HG02981 (cell line): ENCODE measurements at regions not wholly inside any gene's neighbourhood (a gene's known extent, or its start where the extent isn't known, plus 50 kb on each side); places are given as distances from the start of the nearest gene placed in this dataset.

Experiments used
- ATAC-seq: cut with Tn5 transposase; IDR thresholded peaks from one replicate; pipeline ENCODE4 v1.9.1; 2021; ENCODE audit warnings: mild to moderate bottlenecking, moderate library complexity; ENCODE audit not compliant: unreplicated experiment

DNA sequence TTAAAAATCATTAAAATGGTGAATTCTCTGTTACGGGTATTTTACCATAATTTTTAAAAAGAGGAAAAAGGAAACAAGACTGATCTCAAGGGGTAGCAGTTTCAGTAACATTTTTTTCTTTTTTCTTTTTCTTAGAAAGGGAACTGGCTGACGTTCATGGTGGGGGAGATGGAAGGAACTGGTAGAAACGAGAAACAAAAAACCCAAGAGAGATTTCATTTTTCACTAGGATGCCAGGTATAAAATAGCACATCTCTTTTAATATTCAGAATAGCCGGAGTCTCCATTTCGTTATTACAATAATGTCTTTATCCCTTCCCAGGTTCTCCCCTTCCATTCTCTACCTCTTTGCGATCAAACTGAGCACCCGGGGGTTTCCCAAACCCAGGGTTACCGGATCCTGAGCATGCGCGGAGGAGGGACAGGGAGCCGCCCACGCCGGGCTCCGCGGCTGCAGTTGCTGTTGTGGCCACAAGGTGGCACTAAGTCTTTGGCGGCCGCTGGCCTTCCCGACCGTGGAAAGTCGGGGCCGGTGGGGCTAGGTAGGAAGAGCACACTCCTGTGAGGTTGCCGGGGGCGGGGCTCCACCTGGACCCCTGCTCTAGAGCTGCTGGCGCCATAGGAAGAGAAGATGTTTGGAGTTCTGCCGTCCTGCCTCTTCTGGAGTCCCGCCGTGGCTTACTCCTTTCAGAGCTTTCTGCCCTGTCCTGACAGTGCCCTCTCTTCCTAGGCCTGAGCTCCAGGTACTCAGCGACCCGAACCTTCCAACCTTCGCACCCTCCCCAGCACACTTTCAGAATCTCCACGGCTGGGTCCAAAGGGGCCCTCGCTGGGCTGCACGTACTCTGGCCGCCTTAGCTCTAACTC lies 146.8 kb downstream of the SH3BGRL2 start:
- peak; percentile 82 for ATAC-seq

DNA sequence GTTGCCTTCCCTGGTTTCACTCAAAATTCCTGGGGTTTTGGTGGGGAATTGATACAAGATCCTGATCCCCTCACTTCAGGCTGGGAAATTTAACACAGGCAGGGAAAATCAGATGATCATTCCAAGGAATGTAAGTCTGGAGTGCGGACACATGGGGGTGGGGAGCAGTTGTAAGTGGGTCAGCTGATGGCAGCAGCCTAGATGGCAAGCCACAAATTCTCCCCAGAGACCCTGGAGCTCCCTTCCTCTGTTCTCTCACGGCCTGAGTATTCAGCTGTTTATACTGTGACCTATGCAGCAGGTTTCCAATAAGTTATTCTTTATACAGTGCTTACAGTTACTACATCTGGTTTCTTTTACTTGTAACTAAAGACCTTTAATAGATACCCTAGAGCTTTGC lies 144.9 kb downstream of the SH3BGRL2 start:
- no peak for ATAC-seq

DNA sequence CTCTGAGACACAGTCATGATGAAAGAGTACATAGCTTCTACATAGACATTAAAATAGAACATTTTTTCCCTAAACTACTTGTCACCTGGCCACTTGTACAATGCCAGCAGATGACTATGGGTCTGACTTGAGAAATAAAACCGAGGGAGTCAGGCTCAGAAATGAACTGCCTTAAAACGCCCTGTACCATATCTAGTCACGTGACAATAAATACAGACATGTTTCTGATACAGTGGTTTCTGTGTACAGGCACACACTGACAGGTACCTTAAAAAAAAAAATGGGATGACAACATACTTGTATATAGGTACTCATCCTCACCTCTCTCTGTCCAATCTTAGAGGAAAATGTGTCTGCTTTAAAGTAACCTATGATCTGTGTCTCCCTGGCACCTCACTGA lies 144.1 kb downstream of the SH3BGRL2 start:
- no peak for ATAC-seq

GRCh38 chr6:79764747-79765146 lies 133.6 kb downstream of the SH3BGRL2 start:
- no peak for ATAC-seq

- ATAC-seq = no peak
These were observed 132.2 kb downstream of the SH3BGRL2 start for GRCh38 chr6:79763301-79763700.

DNA sequence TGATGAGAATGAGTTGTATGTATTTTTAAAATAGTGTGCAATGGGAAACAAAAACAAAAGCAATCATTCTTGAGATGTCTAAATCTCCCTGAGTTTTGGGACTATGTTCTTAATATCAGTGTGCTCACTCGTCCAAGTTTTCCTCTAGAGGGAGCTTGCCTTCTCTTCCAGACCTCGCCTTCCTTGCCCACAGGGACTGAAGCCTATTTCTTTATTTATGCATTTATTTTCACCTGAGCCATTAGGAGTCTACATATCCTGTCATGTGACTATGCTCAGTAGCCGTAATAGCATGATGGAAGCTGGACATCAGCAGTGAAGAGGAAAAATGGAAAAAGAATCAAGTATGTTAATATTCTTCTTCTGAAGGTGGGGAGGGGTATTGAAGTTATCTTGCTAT lies 131.2 kb downstream of the SH3BGRL2 start:
- no peak for ATAC-seq

DNA sequence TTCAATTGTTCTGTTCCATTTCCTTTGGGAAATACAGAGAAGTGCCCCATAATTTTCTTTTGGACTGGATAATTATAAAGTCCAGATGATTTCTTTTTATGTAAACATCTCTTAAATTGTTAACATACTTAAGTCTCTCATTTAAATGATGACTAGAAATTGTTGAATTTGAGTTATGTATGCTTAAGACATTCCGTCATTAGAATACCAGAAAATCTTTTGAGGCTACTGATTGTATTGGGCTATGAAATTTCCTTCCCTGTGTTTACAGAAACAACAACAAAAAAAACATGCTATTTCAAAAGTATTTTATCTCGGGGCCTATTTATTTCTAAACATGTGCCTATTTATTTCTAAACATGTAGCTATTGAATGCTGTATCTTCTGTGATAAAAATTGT lies 125.4 kb downstream of the SH3BGRL2 start:
- no peak for ATAC-seq

- no peak for ATAC-seq
These were observed 124.8 kb downstream of the SH3BGRL2 start for GRCh38 chr6:79755967-79756366.
